Neural cell (in vitro differentiated cells): ENCODE measurements at regions not wholly inside any gene's neighbourhood (a gene's known extent, or its start where the extent isn't known, plus 50 kb on each side); places are given as distances from the start of the nearest gene placed in this dataset.

Experiments
- EP300 ChIP-seq: fragments of 450-650 bp; conservative IDR thresholded peaks from 2 replicates; pipeline ENCODE4 v1.6.1; 2014; ENCODE audit warnings: antibody characterized with exemption, mild to moderate bottlenecking, moderate library complexity; ENCODE audit not compliant: poor library complexity, severe bottlenecking
- TF ChIP-seq, protein P1 (sequence below): fragments of 450-650 bp; IDR thresholded peaks from 2 replicates; pipeline ENCODE4 v1.5.1; 2014; ENCODE audit warnings: antibody characterized with exemption, mild to moderate bottlenecking, moderate library complexity; ENCODE audit not compliant: poor library complexity, severe bottlenecking

DNA sequence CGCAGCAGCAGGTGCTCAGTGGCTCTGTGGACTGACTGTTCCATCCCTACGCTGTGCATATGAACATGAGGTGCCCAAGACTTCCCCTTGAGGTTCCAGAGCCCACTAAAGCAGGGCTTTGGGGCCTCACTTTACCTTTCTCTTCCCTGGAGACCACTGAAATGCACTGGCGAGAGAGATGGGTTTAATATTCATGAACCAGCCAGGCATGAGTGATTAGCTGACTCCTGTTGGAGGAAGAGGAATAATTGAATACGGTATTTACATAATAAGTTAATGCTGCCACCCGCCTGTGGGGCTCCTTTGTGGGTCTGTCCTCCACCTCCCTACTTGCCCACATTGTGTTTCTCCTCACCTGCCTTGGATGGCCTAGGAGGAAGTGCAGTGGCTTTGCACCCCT, 263.4 kb downstream of the TLE3 start:
- TF ChIP-seq, protein P1, sequence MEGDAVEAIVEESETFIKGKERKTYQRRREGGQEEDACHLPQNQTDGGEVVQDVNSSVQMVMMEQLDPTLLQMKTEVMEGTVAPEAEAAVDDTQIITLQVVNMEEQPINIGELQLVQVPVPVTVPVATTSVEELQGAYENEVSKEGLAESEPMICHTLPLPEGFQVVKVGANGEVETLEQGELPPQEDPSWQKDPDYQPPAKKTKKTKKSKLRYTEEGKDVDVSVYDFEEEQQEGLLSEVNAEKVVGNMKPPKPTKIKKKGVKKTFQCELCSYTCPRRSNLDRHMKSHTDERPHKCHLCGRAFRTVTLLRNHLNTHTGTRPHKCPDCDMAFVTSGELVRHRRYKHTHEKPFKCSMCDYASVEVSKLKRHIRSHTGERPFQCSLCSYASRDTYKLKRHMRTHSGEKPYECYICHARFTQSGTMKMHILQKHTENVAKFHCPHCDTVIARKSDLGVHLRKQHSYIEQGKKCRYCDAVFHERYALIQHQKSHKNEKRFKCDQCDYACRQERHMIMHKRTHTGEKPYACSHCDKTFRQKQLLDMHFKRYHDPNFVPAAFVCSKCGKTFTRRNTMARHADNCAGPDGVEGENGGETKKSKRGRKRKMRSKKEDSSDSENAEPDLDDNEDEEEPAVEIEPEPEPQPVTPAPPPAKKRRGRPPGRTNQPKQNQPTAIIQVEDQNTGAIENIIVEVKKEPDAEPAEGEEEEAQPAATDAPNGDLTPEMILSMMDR = no peak
- no peak for TF ChIP-seq EP300
